IMR-90 (cell line): ENCODE measurements at regions not wholly inside any gene's neighbourhood (a gene's known extent, or its start where the extent isn't known, plus 50 kb on each side); places are given as distances from the start of the nearest gene placed in this dataset.

Experiments
- BHLHE40 ChIP-seq: fragments of 150-350 bp; IDR thresholded peaks from 2 replicates; pipeline ENCODE4 v1.6.1; 2016; ENCODE audit warnings: mild to moderate bottlenecking, low read depth, low read length
- CEBPB ChIP-seq: IDR thresholded peaks from 2 replicates; pipeline ENCODE4 v1.6.1; 2012; ENCODE audit warnings: low read depth, low read length, improper control_type of control experiment
- CTCF ChIP-seq: conservative IDR thresholded peaks from 2 replicates; pipeline ENCODE4 v1.5.1; 2012; ENCODE audit warnings: mild to moderate bottlenecking, low read depth, low read length, improper control_type of control experiment
- ELK1 ChIP-seq: fragments of 150-350 bp; IDR thresholded peaks from 2 replicates; pipeline ENCODE4 v1.6.1; 2016; ENCODE audit warnings: low read depth, mild to moderate bottlenecking, low read length, moderate library complexity, borderline replicate concordance
- POLR2A ChIP-seq: IDR thresholded peaks from 2 replicates; pipeline ENCODE4 v1.6.1; 2012; ENCODE audit warnings: mild to moderate bottlenecking, low read depth, low read length
- RFX5 ChIP-seq: IDR thresholded peaks from 2 replicates; pipeline ENCODE4 v1.8.0; 2012; ENCODE audit warnings: low read depth, mild to moderate bottlenecking, low read length, moderate library complexity
- SMC3 ChIP-seq: fragments of 150-350 bp; IDR thresholded peaks from 2 replicates; pipeline ENCODE4 v1.6.1; 2016; ENCODE audit warnings: low read depth, mild to moderate bottlenecking, antibody characterized with exemption, low read length, moderate library complexity
- USF2 ChIP-seq: fragments of 150-350 bp; IDR thresholded peaks from 2 replicates; pipeline ENCODE4 v1.6.1; 2017; ENCODE audit warnings: mild to moderate bottlenecking, antibody characterized with exemption, low read length, low read depth

- TF ChIP-seq ELK1: no peak
- no peak for TF ChIP-seq CTCF
- no peak for TF ChIP-seq SMC3
- no peak for TF ChIP-seq USF2
- TF ChIP-seq POLR2A: no peak
- TF ChIP-seq RFX5: no peak
- TF ChIP-seq BHLHE40: no peak
- no peak for TF ChIP-seq CEBPB
Measured at GRCh38 chr12:90675106-90675505, 279.9 kb downstream of the CCER1 start.
